Neural crest cell (in vitro differentiated cells): ENCODE measurements at regions not wholly inside any gene's neighbourhood (a gene's known extent, or its start where the extent isn't known, plus 50 kb on each side); places are given as distances from the start of the nearest gene placed in this dataset.

Experiments used
- DNase-seq: peaks from one replicate; pipeline ENCODE4 v3.0.0; 2021; ENCODE audit warnings: low read depth, mixed read lengths, low spot score
- H3K27ac Mint-ChIP-seq: one replicate; pipeline ENCODE4 v1.8.0; 2021; ENCODE audit warnings: mild to moderate bottlenecking, mixed read lengths; ENCODE audit not compliant: unreplicated experiment
- H3K27me3 Mint-ChIP-seq: 2 replicates; pipeline ENCODE4 v1.8.0; 2021; ENCODE audit warnings: low read depth, mild to moderate bottlenecking, mixed read lengths
- H3K36me3 Mint-ChIP-seq: 2 replicates; pipeline ENCODE4 v1.8.0; 2021; ENCODE audit warnings: low read depth, mild to moderate bottlenecking, mixed read lengths
- H3K4me1 Mint-ChIP-seq: 2 replicates; pipeline ENCODE4 v1.8.0; 2021; ENCODE audit warnings: mixed read lengths
- H3K4me3 Mint-ChIP-seq: one replicate; pipeline ENCODE4 v1.8.0; 2021; ENCODE audit warnings: mild to moderate bottlenecking, mixed read lengths
- H3K9me3 Mint-ChIP-seq: 2 replicates; pipeline ENCODE4 v1.8.0; 2021; ENCODE audit warnings: mixed read lengths
- TF ChIP-seq, protein P1 (sequence below): fragments of 200-600 bp; sonication (generic); conservative IDR thresholded peaks from 2 replicates; pipeline ENCODE4 v1.5.0; 2021; ENCODE audit warnings: antibody characterized with exemption, mild to moderate bottlenecking

DNA sequence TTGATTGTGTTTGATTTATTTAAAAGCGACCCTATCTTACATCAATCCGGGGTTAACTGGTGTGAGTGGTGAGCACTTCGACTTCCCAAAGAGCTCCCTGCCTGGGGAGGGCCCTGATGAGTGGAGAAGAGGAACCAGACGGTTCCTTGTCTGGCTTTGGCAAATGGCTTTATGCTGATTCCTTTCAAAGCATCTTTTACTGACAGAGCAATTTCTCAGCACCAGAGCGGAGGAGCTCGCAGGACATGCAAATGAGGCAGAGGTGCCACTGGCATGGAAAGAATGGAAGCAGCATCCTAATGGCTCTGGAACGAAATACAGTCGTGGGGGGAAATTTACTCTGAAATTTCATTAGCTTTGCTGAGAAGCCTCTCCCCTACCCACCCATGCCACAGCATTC lies 410.9 kb upstream of the B3GAT1 start:
- H3K4me1 Mint-ChIP-seq, result peaks cover 9% of the 10 kb centered on the region

DNA sequence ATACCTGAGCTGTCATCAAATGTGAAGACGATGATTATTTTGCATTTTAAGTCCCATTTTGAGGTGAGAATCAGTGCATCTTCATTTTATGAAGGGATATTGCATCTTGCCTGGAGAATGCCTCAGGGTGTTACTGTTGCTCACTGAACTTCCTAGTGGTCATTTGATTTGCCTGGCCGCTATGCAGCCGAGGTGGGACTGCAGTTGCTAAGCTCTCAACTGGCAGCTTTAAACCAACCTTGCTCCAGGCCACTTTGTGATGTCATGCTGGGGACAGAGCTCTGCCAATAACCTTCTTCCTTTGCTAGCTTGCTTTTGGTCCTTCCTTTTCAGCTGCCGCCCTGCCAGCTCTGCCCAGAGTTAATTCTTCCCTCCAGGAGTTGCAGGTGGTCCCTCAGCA lies 409.4 kb upstream of the B3GAT1 start:
- H3K4me1 Mint-ChIP-seq, result peaks cover 9% of the 10 kb centered on the region
- peaks cover 7% of the 10 kb centered on the region for H3K27me3 Mint-ChIP-seq
- H3K36me3 Mint-ChIP-seq, result no peaks in the 10 kb centered on the region
- no peak overlapping the region for H3K27ac Mint-ChIP-seq
- no peak overlapping the region for H3K4me3 Mint-ChIP-seq
- TF ChIP-seq, protein P1, sequence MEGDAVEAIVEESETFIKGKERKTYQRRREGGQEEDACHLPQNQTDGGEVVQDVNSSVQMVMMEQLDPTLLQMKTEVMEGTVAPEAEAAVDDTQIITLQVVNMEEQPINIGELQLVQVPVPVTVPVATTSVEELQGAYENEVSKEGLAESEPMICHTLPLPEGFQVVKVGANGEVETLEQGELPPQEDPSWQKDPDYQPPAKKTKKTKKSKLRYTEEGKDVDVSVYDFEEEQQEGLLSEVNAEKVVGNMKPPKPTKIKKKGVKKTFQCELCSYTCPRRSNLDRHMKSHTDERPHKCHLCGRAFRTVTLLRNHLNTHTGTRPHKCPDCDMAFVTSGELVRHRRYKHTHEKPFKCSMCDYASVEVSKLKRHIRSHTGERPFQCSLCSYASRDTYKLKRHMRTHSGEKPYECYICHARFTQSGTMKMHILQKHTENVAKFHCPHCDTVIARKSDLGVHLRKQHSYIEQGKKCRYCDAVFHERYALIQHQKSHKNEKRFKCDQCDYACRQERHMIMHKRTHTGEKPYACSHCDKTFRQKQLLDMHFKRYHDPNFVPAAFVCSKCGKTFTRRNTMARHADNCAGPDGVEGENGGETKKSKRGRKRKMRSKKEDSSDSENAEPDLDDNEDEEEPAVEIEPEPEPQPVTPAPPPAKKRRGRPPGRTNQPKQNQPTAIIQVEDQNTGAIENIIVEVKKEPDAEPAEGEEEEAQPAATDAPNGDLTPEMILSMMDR, result no peak
- no peaks in the 10 kb centered on the region for H3K9me3 Mint-ChIP-seq
- DNase-seq, result no peak

More for the DNA sequence above, 410.9 kb upstream of the B3GAT1 start:
- TF ChIP-seq, protein P1, result no peak
- H3K27ac Mint-ChIP-seq, result peak overlapping the region; percentile 59
- no peak overlapping the region for H3K4me3 Mint-ChIP-seq
- DNase-seq, result no peak
- no peaks in the 10 kb centered on the region for H3K36me3 Mint-ChIP-seq
- no peaks in the 10 kb centered on the region for H3K9me3 Mint-ChIP-seq
- peaks cover 7% of the 10 kb centered on the region for H3K27me3 Mint-ChIP-seq

DNA sequence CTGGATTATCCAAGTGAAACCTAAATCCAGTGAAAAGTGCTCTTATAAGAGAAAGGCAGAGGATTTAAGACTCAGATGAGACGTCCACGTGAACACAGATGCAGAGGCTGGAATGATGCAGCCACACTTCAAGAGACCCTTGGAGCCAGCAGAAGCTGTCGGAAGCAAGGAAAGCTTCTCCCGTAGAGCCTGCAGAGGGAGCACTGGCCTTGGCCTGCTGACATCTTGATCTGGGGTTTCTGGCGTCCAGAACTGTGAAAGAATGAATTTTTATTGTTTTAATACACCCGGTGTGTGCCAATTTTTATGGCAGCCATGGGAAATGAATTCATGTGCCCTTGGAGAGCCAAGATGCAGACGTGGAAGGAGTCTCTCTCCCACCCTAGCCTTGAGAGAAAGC lies 407.0 kb upstream of the B3GAT1 start:
- no peaks in the 10 kb centered on the region for H3K36me3 Mint-ChIP-seq
- TF ChIP-seq, protein P1, result peak; percentile 31
- no peak for DNase-seq
- no peak overlapping the region for H3K4me3 Mint-ChIP-seq
- H3K27ac Mint-ChIP-seq, result no peak overlapping the region
- no peaks in the 10 kb centered on the region for H3K9me3 Mint-ChIP-seq
- H3K4me1 Mint-ChIP-seq, result peaks cover 9% of the 10 kb centered on the region
- H3K27me3 Mint-ChIP-seq, result peaks cover 4% of the 10 kb centered on the region

DNA sequence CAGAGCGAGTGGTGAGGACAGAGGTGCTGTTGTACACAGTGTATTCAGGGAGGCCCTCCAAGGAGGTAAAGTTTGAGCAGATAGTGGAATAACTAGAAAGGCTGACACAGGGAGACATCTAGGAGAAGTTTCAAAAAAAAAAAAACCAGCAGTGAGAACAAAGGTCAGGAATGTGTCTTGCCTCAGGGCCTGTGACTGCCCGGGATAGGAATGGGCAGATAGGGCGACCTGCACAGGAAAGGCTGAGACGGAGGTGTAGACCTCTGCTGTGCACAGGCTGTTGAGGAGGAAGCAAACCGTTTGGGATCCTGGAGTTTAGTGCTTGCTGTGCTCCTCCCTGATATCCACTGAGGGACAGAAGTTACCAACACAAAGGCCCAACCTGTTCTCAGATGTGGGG lies 406.5 kb upstream of the B3GAT1 start:
- TF ChIP-seq, protein P1, result no peak
- H3K4me3 Mint-ChIP-seq, result no peak overlapping the region
- H3K27me3 Mint-ChIP-seq, result peaks cover 4% of the 10 kb centered on the region
- H3K4me1 Mint-ChIP-seq, result peaks cover 9% of the 10 kb centered on the region
- no peaks in the 10 kb centered on the region for H3K36me3 Mint-ChIP-seq
- H3K9me3 Mint-ChIP-seq, result no peaks in the 10 kb centered on the region
- DNase-seq, result no peak
- H3K27ac Mint-ChIP-seq, result no peak overlapping the region

DNA sequence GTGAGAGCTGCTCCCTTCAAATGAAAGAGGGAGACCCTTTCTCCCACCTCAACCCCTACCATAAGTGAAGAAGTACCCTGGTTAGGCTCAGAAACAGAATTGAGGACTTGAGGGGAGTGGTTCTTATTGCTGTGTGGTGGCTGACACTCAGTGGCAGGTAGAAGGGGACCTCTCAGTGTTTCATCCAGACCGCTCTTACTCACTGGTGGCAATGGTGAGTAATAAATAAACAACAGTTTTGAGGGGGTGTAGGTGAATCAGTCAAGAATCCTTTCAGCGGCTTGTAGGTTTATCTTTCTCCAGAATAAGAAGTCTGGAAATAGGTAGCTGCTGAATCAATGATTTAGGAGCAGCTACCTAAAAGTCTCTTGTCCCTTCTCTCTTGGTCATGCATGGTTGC lies 403.4 kb upstream of the B3GAT1 start:
- H3K27me3 Mint-ChIP-seq, result no peaks in the 10 kb centered on the region
- DNase-seq, result no peak
- no peaks in the 10 kb centered on the region for H3K9me3 Mint-ChIP-seq
- TF ChIP-seq, protein P1, result no peak
- H3K4me1 Mint-ChIP-seq, result peaks cover 5% of the 10 kb centered on the region
- H3K36me3 Mint-ChIP-seq, result no peaks in the 10 kb centered on the region
- no peak overlapping the region for H3K4me3 Mint-ChIP-seq
- no peak overlapping the region for H3K27ac Mint-ChIP-seq

DNA sequence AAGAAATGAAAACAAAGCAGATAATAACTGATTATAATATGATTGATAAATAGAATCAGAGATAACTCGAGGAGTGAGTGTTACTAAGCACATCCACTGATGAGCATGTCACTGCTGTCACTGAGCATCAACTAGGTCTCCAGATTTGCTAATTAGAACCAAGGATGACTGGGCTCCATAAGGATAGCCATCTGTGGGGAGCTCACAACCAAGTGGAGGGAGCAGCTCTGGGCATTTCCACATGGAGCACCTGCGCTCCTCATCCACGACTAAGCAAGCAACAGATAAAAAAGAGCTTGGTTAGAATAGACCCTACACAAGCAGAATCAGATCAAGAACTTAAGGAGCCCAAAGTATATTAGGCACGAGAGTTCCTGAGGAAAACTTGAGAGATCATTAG lies 396.0 kb upstream of the B3GAT1 start:
- no peaks in the 10 kb centered on the region for H3K9me3 Mint-ChIP-seq
- no peaks in the 10 kb centered on the region for H3K4me1 Mint-ChIP-seq
- TF ChIP-seq, protein P1, result no peak
- no peaks in the 10 kb centered on the region for H3K36me3 Mint-ChIP-seq
- no peak for DNase-seq
- H3K4me3 Mint-ChIP-seq, result no peak overlapping the region
- no peaks in the 10 kb centered on the region for H3K27me3 Mint-ChIP-seq
- no peak overlapping the region for H3K27ac Mint-ChIP-seq
